Hematopoietic multipotent progenitor cell treated with erythropoietin and hydrocortisone succinate and interleukin-3 and kit ligand, for 6 days (in vitro differentiated cells): ENCODE measurements at regions not wholly inside any gene's neighbourhood (a gene's known extent, or its start where the extent isn't known, plus 50 kb on each side); places are given as distances from the start of the nearest gene placed in this dataset.
"Not testable (repeated sequence)": the region's sequence is repeated elsewhere in the genome, so short reads cannot be mapped to it uniquely, and the experiment has no call there.

Experiments used
- DNase-seq: peaks from one replicate; pipeline ENCODE4 v3.0.0-alpha.2; 2015

DNA sequence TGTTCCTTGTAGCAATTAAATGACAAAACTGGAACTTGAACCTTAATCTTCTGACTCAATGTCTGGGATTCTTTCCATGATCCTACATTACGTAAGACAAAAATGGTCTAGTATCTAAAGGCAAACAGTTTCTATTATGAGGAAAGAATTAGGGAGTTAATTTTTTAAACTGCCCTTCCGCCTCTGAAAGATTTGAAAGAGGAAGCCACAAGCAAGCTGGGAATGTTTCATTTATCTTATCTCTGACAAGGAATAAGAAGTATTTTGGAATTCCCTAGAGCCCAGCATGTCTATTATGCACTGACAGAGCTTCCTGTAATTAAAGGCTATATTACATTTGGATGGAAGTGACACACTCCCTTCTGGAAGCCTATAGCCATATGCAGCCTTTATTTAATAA lies 558.8 kb upstream of the CDH2 start:
- no peak for DNase-seq

DNA sequence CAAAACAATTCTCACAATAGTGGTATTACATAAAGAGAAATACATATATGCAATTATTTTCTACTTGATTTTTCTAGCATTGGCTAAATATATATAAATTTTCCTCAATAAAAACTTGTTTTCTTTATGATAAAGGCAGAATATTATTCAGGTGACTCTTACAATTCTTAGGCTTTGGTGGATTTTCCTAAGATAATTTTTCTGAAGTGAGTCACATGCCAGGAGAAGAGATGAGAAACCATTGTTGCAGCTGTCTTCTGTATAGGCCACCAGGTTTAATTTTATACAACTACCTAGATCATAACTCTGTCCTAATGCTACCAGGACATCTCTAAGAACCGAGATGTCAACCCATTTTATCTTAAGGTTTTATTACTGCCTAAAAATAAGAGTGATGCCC lies 552.4 kb upstream of the CDH2 start:
- DNase-seq: no peak

DNA sequence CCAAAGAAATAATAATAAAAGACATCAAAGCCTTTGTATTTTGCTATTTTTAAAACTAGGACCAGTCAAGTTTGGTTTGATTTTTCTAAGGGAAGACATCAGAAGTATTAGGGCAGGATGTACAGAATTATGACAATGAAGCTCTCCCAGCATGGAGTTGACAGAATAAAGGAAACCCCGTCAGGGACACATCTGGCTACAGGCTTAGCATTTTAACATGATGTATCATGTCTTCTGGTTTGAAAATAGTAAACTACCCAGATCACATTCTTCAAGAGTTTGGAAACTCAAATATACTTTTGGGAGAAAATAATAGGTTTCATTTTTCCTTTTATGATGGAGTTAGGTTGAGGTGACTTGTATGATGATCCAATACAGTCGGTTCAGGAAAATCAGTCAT lies 552.0 kb upstream of the CDH2 start:
- no peak for DNase-seq

DNA sequence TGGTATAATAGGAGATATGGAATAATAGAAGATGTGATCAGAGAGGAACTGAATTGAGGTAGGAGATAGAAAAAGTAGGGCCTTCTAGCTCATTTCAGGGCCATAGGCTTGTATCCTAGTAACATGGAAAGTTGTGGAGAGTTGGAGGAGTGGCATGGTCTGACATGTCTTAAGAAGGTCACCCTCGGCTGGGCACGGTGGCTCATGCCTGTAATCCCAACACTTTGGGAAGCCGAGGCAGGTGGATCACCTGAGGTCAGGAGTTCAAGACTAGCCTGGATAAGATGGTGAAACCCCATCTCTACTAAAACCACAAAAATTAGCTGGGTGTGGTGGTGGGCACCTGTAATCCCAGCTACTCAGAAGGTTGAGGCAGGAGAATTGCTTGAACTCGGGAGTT lies 550.3 kb upstream of the CDH2 start:
- DNase-seq: not testable (repeated sequence)

DNA sequence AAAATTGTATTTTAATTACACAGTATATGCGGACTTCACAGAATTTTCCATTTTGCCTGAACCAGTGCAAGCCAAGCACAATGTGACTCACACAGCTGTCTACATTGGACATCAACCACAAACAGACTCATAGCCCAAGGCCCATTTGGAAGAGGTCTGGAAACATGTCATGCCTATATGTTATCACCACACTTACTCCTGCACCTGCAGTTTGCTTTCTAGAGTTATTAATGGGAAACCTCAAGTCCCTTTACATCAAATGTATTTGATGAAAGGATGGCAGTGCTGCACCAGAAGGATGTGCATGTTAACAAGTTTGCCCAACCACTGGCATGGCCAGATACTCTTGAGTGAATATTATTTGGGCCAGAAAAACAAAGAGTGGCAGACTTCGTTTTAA lies 548.9 kb upstream of the CDH2 start:
- no peak for DNase-seq

DNA sequence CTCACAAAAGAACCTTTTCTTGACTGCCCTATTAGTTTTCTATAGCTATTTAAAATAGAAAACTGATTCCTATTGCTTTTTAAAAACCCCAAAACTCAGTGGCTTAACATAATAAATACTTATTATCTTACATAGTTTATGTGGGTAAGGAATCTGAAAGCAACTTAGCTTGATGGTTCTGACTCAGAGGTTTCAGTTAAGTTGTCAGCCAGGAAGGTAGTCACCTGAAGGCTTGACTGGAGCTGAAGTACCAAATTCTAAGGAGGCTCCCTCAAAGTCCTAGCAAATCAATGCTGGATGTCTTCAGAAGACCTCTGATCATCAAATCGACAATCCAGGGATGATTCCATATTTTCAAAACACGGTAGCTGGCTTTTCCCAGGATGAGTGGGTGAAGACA lies 546.6 kb upstream of the CDH2 start:
- DNase-seq: no peak

DNA sequence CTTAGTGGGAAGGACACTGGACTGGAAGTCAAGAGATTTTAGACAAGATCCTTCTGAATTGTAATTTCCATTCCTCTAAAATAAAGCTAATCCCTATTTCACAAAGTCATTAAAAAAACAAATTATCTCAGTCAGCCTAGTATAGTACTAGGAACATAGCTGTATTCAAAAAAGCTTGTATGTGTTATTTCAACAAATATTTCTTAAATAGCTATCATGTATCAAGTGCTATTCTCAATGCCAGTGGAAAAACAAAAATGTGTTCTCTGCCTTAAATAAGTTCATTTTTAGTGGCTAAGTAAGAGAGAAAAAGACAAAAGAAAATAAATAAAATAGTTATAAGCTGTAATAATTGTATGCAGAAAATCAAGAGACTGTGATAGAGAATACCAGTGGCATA lies 541.8 kb upstream of the CDH2 start:
- DNase-seq: no peak

DNA sequence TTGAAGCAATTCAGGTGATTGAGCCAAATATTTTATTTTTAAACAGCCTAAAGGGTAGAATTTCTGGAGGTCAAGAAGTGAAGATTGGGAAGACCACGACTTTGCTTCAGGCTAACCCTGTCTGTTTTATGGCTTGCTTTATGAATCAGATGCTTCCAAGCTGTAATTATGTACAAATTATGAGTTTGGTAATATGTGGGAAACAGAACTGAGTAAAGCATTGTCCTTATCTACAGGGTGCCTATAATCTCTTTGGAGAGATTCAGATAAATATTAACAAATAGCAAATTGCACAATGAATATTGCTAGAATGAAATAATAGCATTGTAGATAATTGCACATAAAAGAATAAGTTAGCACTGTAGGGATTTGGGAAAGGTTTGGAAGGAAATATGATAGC lies 539.4 kb upstream of the CDH2 start:
- no peak for DNase-seq

DNA sequence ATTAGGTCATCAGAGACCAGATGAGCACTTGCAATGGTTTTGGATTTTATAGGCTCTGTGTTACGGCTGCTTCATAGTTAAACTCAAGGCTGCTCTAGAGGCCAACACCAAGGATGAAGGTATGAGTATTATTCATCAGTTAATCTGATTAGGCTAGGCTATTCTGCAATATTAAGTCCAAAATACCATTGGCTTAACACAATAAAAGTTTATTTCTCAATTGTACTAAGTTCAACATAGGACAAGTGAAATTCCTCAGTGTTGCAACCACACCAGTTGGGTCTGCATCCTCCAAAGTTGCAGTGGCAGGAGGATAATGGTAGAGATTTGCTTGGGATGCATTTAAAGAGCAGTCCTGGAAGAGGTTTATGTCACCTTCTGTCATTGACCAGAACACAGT lies 538.3 kb upstream of the CDH2 start:
- no peak for DNase-seq

DNA sequence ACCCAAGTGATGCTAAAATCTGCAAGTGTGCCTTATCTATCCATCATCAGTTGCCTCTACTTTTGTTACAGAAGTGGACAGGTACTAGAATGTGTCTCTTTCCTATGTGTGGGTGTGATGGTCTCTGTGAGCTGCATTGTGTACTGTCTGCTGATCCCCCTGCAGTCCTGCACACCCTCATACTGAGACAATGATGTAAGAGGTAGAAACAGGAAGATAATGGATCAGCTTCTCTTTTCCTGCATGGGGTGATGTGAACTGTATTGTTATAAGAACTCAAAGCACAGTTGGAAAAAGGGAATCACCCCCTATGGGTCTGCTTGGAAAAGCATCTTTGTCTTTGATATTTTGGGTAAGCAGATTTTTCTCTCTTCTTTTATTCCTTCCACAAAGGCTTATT lies 537.6 kb upstream of the CDH2 start:
- DNase-seq: no peak

DNA sequence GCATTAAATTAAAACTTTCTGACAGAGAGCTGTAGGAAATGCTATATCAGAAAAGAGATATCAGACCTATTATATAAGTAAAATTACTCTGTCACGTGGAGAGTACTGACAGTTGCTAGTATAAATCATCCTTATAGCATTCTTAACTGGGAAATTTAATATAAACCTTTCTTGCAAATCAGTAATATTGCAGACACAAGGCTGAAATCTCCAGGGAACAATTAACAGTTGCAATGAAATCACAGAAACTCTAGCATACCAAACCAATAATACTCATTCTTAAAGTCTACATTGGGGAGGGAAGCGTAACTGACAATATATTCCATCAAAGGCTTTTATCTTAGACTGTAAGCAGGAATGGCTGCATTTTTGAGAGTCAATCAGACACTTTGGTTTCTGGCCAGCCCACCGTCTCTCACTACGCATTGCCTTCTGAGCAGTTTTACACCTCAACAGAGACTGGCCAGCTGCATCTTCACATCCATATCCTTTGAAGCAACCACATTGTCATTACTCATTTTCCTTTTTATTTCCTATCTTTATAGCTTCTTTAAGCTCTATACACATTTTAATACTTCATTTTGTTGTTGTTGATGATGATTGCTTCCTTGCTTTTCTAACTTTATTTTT lies 536.0 kb upstream of the CDH2 start:
- DNase-seq: no peak

DNA sequence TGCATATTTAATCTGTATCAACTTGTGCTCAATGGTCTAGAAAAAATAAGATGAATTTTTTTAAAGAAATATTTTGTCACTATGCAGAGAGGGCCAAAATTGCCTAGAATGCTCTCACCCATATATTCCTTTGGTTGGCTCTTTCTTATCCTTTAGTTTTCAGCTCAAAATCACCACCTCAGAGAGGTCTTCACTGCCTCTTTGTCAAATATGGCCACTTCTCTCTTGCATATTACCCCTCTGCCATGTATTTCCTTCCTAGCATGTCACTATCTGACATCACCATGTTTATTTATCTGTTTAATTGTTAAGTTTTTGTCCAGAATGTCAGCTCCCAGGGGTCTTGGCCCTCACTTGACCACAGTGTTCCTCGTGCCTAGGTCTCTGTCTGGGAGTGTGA lies 535.2 kb upstream of the CDH2 start:
- DNase-seq: no peak

DNA sequence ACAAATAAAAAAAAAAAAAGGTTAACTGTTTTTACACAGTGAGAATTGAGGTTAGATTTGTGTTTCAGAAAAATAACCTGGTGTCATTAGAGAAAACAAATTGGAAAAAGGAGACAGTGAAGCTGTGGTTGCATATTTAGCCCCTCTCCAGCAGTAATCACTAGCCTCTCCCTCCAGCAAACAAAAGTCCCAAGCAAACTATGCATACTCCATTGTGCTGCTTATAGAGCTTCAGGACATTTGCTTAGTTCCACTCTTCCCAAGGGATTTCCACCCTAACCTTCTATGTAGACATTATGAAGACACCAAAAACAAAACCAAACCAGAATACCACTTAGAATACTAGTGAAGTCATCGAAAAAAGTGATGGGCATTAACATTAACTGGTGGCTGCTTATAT lies 534.2 kb upstream of the CDH2 start:
- no peak for DNase-seq

DNA sequence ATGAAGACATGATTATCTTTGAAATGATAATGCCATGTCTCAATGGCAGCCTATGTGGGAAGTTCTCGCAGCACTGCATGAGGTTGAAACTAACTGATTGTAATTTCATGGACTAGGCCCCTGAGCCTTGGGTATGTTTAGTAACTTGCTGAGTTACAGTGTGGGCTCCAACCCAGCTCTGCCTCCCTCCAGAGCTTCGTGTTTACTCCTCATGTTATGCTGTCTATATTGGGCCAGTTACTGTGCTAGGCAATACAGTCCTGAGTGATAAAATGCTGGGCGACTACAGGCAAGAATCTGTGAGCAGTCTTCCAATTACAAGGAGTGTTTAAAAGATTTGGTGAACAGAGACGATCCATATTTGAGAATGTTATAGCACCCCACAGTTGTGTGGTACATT lies 530.1 kb upstream of the CDH2 start:
- no peak for DNase-seq

DNA sequence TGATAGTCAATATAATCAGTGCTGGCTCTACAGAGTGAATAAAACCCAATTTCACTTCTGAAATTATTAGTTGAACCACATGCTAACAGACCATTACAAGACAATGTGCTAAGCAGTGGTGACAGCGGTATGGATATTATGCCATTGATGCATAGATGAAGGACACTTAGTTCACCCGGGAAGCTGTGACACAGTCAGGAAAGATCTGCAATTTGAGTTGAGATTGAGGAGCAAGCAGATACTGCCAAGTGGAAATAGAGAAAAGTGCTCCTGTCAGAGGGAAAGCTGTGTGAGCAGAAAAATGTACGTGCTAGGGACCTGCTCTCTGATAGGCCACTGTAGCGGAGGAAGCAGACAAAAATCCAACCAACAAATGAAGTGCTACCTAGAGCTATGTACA lies 529.5 kb upstream of the CDH2 start:
- DNase-seq: no peak

DNA sequence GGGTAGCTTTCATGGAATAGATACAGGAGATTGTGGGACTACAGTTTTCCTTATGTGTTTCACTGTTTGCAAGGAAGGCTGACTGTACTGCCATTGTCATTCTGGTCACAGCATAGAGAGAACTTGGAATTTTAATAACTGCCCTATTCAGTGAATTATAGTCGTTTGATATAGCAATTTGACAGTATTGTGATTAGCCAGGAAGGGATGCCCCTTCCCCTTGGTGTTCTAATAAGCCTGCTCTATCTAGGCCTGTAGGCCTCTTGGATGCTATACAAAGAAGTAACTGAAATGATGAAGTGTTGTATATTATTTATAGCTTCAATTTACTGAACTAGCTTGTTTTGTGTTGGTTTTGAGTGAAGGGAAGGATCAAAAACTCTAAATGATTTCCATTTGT lies 528.6 kb upstream of the CDH2 start:
- DNase-seq: no peak

DNA sequence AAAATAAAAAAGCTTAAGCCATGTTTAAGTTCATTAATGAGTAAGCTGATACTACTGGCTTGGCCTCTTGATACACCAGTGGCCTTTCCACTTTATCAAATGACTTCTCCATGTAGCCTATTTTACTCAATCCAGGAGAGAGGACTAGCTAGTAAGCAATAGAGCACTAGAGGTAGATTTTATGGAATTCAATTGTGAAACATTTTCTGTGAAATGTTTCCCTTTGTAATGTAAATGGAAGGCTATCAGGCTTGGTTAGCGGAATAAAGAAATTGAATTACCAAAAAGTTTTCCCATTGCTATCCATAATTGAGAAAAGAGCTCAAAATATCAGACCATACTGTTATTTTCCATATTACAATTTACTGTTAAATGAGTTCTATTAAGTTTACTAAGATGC lies 515.4 kb upstream of the CDH2 start:
- no peak for DNase-seq

DNA sequence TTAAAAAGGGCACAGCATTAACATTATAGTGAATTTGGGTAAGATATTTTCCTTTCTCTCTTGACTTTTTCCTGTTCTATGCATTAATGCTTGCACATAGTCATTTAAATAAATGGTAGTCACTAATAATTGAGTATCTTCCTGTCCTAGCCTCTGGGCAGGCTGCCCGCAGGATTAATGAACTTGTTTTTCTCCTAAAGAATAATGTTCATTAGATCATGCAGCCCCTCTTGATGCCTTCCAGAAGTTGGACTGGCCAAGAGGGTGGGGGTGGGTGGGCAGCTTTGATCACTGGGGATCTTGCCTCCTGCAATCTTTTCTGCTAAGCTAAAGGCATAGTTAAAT lies 514.5 kb upstream of the CDH2 start:
- no peak for DNase-seq

DNA sequence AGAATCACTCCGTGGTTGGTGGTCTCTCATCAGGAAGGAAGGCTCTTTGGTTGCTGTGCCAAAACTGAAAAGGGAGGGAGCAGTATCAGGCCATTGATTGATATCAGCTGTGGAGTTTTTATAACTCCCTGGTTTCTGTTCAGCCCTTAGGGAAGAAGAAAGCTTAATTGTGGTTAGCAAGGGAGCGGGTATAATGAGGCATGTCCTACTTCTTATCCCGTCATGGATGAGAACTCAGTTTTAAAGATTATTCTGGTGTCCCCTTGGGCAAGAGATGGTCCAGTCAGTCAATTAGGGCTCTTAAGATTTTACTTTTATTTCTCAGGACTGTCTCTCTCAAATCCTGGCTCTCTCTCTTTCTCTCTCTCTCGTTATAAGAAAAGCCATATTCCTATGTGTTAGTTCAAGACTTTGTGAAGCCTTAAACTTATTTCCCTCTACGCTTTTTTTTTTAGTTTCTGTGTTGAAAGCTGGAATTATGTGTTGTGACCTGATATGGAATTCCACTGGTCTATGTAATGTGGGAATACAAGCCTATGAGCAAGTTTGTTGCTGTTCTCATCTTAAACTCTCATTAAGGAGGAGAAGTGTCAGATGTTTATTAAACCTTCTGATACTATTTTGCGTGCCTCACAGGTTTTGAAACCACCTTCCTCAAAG lies 514.0 kb upstream of the CDH2 start:
- no peak for DNase-seq

DNA sequence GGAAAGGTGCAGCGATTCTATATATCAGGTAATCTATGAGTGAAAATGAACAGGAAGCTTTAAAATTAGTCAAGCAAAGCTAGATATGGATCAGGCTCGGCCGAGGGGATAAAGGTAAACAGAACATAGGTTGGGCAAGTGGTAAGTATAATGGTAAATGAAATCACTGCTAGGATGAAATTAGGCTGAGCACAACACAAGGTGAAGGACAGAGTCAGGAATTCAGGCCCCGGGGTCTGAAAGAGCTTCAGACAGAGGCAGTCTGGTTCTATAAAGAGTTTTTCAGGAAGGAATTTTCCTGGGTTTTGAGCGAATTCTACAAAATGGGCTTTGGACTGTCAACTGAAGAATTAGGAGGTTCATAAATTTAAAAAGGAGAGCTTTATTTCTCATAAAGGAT lies 513.2 kb upstream of the CDH2 start:
- DNase-seq: no peak

DNA sequence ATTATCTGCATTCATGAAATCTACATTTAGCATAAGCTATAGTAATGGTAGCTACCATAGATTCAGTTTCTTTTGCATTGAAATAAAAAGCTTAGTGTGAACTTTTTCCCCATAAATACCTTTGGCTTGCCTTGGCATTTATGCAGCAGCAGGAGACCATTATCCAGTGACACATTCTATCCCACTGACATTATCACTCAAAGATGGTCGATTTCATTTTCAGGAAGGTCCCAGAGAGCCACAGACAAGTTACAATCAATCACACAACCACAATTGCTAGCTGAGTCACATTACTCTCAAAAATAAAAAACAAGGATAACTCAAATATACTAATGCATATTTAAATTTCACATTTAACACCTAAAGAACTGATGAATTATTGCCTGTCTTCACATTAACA lies 512.7 kb upstream of the CDH2 start:
- DNase-seq: no peak

DNA sequence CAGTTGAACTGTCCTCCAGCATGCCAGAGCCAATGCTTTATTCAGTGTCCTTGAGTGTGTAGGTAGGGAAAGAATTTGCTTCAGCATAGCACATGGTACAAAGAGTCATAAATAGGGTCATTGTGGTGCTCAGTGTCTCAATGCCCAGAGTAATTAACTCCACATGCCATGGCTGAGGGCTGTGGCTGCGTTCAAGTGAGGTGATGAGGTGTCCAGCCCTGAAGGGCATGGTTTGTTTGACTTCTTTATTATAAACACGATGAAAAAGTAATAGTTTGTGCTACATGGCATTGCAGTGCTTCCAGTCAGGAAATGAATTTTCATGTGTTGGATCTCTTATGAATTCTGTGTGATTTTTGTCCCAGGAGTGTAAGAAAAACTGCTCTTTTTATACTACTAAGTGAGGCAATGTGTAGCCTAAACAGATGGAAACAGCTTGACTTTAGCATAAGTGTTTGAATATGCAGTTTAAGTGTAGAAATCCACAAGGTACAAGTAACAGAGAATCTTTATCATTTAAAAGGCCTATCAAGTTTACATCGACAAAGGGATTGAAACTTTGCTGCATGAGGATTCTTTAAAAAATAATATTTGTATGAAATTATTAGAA lies 507.9 kb upstream of the CDH2 start:
- no peak for DNase-seq

DNA sequence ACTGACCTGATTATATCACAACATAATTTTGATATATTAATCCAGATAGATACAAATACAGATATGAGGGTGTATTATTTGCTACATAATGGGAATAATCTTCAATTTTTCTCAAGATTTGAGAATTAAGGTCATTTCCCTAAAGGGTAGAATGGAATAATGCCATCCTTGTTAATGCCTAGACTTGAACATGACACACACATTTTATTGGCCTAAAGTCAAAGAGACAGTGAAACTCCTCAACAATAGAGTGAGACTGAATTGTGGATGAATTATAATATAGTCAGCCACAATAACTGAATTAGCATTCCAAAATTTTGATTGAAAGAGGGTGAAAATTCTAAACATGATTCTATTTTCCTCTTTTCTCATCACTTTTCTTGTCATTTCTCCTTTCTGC lies 506.0 kb upstream of the CDH2 start:
- DNase-seq: no peak

DNA sequence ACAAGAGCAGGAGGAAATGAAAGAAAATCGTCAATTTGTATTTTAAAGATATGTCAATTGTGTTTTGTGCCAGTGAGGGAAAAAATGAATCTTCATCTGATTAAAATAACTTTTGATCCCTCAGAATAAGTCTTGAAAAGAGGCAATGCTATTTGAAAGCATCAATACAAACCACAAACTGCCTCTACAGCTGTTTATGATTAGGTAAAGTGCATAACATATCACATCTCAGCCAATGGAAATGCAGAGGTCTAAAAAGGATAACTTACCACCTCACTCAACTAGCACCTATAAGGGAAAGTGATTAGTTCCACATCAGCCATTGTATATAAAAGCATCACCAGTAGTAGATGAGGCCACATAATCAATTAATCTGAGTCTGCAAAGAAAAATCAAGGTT lies 492.2 kb upstream of the CDH2 start:
- DNase-seq: no peak

DNA sequence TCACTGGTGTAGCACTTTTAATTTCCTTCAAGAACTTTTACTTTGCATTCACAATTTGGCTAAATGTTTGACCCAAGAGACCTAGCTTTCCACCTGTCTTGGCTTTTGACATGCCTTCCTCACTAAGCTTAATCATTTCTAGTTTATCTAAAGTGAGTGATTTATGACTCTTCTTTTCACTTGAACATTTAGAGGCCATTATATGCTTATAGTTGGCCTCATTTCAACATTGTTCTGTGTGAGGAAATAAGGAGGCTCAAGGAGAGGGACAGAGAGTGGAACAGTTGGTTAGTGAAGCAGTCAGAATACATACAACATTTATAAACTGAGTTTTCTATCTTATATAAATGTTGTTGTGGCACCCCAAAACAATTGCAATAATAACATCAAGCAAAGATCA lies 489.3 kb upstream of the CDH2 start:
- no peak for DNase-seq
